Adrenal gland (tissue), 9 donors: ENCODE measurements at regions not wholly inside any gene's neighbourhood (a gene's known extent, or its start where the extent isn't known, plus 50 kb on each side); places are given as distances from the start of the nearest gene placed in this dataset.

Experiments used
- DNase-seq, 7 donors: peaks; one replicate each; pipeline ENCODE4 v3.0.0-alpha.2; 2019 to 2020
- H3K27ac ChIP-seq, 5 donors: fragments of 200-600 bp; sonication (generic) in 4 of 5; 1 replicate in 3 of 5; 2 replicates in 2 of 5; pipeline versions ENCODE4 v1.5.1 to v1.8.0; 2016 to 2020; ENCODE audit warnings: mild to moderate bottlenecking in 1 of 5
- H3K27me3 ChIP-seq: fragments of 200-600 bp; 2 replicates; pipeline ENCODE4 v1.8.0; 2021
- H3K36me3 ChIP-seq, 2 donors: fragments of 200-600 bp; replicated peaks in 1 of 2; 1 replicate in 1 of 2; 2 replicates in 1 of 2; pipeline versions ENCODE4 v1.5.1 to v1.8.0; 2018 to 2022
- H3K4me1 ChIP-seq, 2 donors: fragments of 200-600 bp; replicated peaks in 1 of 2; 1 replicate in 1 of 2; 2 replicates in 1 of 2; pipeline versions ENCODE4 v1.5.1 to v1.8.0; 2018 to 2021
- H3K4me3 ChIP-seq, 4 donors: fragments of 200-600 bp; sonication (generic) in 3 of 4; one replicate each; pipeline ENCODE4 v1.5.1; 2016 to 2018
- H3K9me3 ChIP-seq, 3 donors: fragments of 200-600 bp; sonication (generic) in 1 of 3; replicated peaks in 1 of 3; 1 replicate in 2 of 3; 2 replicates in 1 of 3; pipeline versions ENCODE4 v1.5.1 to v1.8.0; 2016 to 2021
- CTCF ChIP-seq, 6 experiments: fragments of 450-650 bp in 4 of 6; fragments of 200-600 bp in 2 of 6; sonication (generic) in 1 of 6; IDR thresholded peaks; 1 replicate in 5 of 6; 2 replicates in 1 of 6; pipeline versions ENCODE4 v1.5.1 to v1.8.0; 2016 to 2021; ENCODE audit warnings: antibody characterized with exemption in 6 of 6, mild to moderate bottlenecking in 2 of 6, moderate library complexity in 1 of 6
- POLR2A ChIP-seq, 2 donors: fragments of 450-650 bp; IDR thresholded peaks; one replicate each; pipeline ENCODE4 v1.6.1; 2017; ENCODE audit warnings: antibody characterized with exemption in 2 of 2, mild to moderate bottlenecking in 2 of 2, moderate library complexity in 1 of 2
- WGBS, 4 donors: extraction: QIAGEN DNeasy Blood & Tissue Kit in 2 of 4; methylation state at CpG; one replicate each; pipeline versions ENCODE4 v1.1.5 to v1.1.7; 2013 to 2017; 5-methylcytosine and 5-hydroxymethylcytosine counted together
- intact Hi-C, 2 donors: fragments of 100-400 bp; cut with DNase I; formaldehyde crosslinking; loops; one replicate each; pipeline versions ENCODE4 v1.14.1 to v1.15.0; 2022 to 2023
- donor health status: healthy with polysubstance abuse.
- donor health status: Bipolar disorder and iron deficiency.
- donor health status: DM: yes; HTN: yes; CAD: no.
- donor health status: DM: no; HTN: no; CAD: no.
- donor health status: DM: no; HTN: no; CAD: no.

GRCh38 chr1:69291541-69291940 is 276.2 kb upstream of the LRRC7 start:
- intact Hi-C loops: no loop called here
- H3K4me3 ChIP-seq: no peak overlapping the region
- 75 to 82% (median 78%) methylated on average over 4 of the region's 4 CpGs for WGBS, 4 donors
- TF ChIP-seq CTCF (IDR thresholded peaks at IDR 0.05) (no peak), POLR2A (IDR thresholded peaks at IDR 0.05) (no peak)
- no peaks in the 10 kb centered on the region for H3K4me1 ChIP-seq
- no peak overlapping the region for H3K27ac ChIP-seq
- no peak for DNase-seq
- H3K36me3 ChIP-seq: no peaks in the 10 kb centered on the region
- H3K27me3 ChIP-seq: no peaks in the 10 kb centered on the region
- no peaks in the 10 kb centered on the region for H3K9me3 ChIP-seq

- Histone ChIP-seq H3K27ac (no peak overlapping the region), H3K36me3 (no peaks in the 10 kb centered on the region), H3K27me3 (no peaks in the 10 kb centered on the region), H3K9me3 (no peaks in the 10 kb centered on the region), H3K4me1 (no peaks in the 10 kb centered on the region), H3K4me3 (no peak overlapping the region)
- no peak for DNase-seq
- TF ChIP-seq CTCF (IDR thresholded peaks at IDR 0.05): no peak
- intact Hi-C loops: no loop called here
- 70 to 82% (median 80%) methylated on average over 3 of the region's 3 CpGs for WGBS, 4 donors
Measured at GRCh38 chr1:69292833-69293232, 274.9 kb upstream of the LRRC7 start.

GRCh38 chr1:69294171-69294570 is 273.6 kb upstream of the LRRC7 start:
- H3K4me1 ChIP-seq: no peaks in the 10 kb centered on the region
- H3K4me3 ChIP-seq: no peak overlapping the region
- H3K9me3 ChIP-seq: no peaks in the 10 kb centered on the region
- TF ChIP-seq CTCF (IDR thresholded peaks at IDR 0.05) (no peak), POLR2A (IDR thresholded peaks at IDR 0.05) (no peak)
- H3K27me3 ChIP-seq: no peaks in the 10 kb centered on the region
- DNase-seq: no peak
- intact Hi-C loops: no loop called here
- no peaks in the 10 kb centered on the region for H3K36me3 ChIP-seq
- WGBS, 4 donors: 54 to 65% (median 63%) methylated on average over 1 of the region's 1 CpG
- no peak overlapping the region for H3K27ac ChIP-seq

- Histone ChIP-seq H3K4me3 (no peak overlapping the region), H3K9me3 (no peaks in the 10 kb centered on the region), H3K4me1 (no peaks in the 10 kb centered on the region), H3K36me3 (no peaks in the 10 kb centered on the region), H3K27me3 (no peaks in the 10 kb centered on the region), H3K27ac (no peak overlapping the region)
- intact Hi-C loops: no loop called here
- DNase-seq: no peak
- no peak for TF ChIP-seq POLR2A (IDR thresholded peaks at IDR 0.05)
- no peak for TF ChIP-seq CTCF (IDR thresholded peaks at IDR 0.05)
- WGBS, 4 donors: 22 to 26% (median 24%) methylated on average over 2 of the region's 2 CpGs
Measured at GRCh38 chr1:69295265-69295664, 272.5 kb upstream of the LRRC7 start.
